C4-2B (cell line): ENCODE measurements at regions not wholly inside any gene's neighbourhood (a gene's known extent, or its start where the extent isn't known, plus 50 kb on each side); places are given as distances from the start of the nearest gene placed in this dataset.
"Not testable (repeated sequence)": the region's sequence is repeated elsewhere in the genome, so short reads cannot be mapped to it uniquely, and the experiment has no call there.

Experiments
- H3K27ac ChIP-seq: fragments of 450-650 bp; 2 replicates; pipeline ENCODE4 v1.5.1; 2017
- ZFX ChIP-seq: fragments of 450-650 bp; IDR thresholded peaks from 2 replicates; pipeline ENCODE4 v1.6.1; 2017
- TF ChIP-seq, protein P1 (sequence below): fragments of 450-650 bp; conservative IDR thresholded peaks from 2 replicates; pipeline ENCODE4 v1.5.1; 2017; ENCODE audit warnings: mild to moderate bottlenecking

DNA sequence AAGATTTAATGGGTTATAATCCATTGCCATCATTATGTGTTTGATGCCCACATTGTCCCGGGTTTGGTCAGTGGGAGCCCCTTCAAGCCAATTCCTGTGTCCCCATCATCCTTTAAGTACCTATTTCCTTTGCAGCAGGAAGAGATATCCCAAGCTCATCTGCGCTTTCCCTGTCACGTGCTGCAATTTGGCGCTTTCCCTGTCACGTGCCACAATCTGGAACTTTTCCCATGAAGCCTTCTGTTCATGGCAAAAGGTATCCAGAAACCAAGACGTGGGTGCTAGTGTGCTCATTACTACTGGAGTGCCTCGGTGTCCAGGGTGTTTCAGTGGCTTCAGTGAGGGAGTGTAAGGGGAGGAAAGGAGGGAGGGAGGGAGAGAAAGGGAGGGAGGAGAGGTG, 168.5 kb downstream of the NPIPB11 start:
- no peak overlapping the region for H3K27ac ChIP-seq
- TF ChIP-seq, protein P1, sequence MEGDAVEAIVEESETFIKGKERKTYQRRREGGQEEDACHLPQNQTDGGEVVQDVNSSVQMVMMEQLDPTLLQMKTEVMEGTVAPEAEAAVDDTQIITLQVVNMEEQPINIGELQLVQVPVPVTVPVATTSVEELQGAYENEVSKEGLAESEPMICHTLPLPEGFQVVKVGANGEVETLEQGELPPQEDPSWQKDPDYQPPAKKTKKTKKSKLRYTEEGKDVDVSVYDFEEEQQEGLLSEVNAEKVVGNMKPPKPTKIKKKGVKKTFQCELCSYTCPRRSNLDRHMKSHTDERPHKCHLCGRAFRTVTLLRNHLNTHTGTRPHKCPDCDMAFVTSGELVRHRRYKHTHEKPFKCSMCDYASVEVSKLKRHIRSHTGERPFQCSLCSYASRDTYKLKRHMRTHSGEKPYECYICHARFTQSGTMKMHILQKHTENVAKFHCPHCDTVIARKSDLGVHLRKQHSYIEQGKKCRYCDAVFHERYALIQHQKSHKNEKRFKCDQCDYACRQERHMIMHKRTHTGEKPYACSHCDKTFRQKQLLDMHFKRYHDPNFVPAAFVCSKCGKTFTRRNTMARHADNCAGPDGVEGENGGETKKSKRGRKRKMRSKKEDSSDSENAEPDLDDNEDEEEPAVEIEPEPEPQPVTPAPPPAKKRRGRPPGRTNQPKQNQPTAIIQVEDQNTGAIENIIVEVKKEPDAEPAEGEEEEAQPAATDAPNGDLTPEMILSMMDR: no peak
- no peak for TF ChIP-seq ZFX

DNA sequence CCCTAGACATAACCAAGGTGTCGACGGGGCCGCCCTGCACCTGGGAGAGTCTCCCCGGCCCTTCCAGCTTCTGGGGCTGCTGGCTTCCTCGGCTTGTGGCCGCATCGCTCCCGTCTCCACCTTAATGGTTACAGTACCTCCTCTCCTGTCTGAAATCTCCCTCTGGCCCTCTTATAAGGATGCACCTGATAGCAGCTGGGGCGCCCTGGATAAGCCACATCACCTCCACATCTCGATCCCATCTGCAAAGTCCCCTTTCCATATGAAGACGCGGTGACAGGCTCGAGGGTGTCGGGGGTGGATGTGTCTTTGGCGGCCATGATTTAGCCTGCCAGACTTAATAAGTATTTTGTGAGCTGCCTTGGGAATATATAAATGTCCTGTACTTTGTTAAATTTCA, 169.0 kb downstream of the NPIPB11 start:
- H3K27ac ChIP-seq: not testable (repeated sequence)

DNA sequence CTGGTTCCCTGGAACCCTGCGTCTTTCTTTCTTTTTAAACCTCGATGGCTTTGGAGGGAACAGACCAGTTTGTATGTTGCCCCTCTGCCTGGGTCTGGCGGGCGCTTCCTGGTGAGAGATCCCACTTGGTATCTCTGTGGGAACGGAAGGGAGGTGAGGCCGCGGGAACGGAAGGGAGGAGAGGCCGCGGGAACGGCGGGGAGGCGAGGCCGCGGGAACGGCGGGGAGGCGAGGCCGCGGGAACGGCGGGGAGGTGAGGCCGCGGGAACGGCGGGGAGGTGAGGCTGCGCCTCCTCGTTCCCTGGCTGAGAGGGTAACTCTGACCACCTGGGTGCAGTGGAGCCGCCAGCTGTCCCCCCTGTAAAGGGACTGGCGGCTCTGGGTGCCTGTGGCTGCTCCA, 169.5 kb downstream of the NPIPB11 start:
- H3K27ac ChIP-seq: not testable (repeated sequence)

DNA sequence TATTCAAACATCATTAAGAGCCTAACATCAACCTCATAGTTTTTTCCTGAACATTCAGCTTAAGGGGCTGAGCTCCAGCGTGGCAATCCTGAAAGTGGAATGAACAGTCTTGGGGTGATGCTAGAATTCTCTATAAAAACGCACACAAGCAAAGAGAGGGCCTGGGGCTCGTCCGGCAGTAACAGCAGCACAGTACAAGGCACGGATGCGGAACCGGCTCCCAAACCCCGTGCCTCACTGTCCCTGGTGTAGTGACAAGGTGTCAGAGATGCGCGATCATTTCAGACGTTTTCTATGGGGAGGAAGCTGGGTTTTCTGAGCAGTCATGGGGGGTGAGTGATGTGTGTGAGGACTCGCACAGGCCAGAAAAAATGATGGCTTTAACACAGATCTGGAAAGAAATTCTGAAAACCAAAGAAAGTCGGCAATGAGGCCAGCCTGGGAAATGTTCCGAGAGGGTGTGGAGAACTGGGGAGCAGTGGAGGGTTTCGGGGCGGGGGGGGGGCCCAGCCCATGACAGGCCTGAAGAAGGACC, 170.6 kb downstream of the NPIPB11 start:
- not testable (repeated sequence) for H3K27ac ChIP-seq

DNA sequence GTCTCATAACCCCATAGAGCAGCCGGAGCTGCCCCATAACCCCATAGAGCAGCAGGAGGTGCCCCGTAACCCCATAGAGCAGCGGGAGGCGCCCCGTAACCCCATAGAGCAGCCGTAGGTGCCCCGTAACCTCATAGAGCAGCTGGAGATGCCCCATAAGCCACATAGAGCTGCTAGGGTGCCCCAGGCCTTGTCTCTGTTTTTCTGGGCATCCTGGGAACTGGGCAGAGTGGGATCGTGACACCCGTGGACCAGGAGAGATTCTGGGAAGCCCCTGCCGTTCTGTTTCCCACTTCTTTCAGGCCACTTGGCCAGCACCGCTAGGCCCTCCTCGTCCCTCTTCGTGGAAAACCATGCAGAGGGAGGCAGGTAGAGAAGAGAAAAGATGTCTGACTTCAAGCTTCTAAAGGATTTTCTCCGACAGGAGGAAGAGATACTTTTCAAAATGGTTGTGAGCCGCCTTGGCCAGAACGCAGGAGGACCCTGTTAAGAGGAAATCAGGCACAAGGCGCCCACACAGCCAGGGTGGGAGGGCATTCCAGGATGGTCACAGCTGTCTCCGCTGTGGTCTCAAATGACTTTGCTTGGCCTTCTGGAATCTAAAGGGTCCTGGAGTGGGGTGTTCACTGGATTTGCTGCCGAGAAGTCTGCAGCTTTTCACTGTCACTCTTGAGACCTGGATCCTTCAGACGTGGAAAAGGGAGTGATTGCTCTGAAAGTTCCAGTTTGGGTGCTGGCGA, 171.8 kb downstream of the NPIPB11 start:
- H3K27ac ChIP-seq: not testable (repeated sequence)

DNA sequence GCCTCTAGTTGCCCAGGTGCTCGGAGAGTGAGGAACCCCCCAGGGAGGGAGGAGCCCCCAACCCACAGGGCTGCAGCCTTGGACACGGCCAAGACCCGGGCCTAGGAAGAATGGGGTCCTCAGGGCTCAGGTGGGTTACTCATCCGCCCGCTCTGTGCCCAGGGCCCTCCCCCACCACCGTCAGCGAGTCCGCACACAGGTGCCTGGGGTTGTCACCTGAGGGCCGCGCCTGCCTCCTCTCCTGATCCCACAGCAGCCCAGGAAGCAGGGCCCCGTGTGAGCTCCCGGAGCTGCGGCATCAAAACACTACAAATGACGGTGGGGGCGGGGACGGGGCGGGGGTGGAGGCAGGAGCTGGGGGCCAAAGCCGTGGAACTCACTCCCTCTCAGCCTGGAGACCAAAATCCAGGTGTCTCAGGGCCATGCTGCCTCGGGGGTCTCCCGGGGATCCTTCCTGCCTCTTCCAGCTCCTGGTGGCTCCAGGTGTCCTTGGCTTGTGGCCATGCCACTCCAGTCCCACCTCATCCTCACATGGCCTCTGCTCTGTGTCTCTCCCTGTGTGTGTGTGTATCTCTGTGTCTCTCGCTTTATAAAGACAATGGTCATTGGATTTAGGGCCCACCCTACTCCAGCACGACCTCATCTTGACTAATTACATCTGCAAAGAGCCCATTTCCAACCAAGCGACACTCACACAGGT, 172.7 kb downstream of the NPIPB11 start:
- H3K27ac ChIP-seq: not testable (repeated sequence)

DNA sequence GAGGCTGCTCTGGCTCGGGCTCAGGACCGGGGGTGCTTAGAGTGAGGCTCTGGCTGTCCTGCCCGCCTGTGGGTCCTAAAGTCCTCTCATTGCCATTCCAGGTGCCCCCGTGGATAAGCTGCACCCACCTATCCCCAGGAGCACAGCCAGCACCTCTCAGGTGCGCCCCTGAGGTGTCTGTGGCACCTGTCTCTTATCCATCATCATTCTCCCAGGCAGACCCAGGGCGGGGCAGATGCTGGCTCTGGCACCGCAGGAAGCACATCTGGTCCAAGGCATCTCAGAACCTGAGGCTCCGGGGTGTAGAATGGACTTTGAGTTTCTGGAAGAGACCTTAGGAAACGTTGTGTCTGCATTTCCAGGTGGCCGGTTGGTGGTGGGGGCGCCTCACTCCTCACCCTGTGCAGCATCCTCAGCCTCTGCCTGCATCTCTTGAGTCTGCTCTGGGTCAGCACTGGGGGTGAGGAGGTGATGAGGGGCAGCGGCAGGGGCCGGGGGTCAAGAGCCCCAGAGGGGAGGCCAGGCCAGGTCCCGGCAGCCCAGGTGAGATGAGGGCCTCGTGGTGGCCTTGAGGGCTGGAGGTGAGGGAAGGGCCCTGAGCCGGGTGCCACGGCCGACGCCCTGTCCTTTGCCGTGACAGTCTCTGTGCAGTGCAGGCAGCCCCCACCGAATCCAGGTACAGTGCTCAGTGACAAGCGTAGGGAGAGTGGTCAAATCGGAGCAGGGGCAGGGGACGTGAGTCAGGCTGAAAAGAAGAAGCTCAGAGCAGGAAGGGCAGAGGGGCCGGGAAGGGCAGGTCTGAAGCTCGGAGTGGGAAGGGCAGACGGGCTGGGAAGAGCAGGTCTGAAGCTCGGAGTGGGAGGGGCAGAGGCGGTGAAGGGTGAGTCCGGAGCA, 173.5 kb downstream of the NPIPB11 start:
- TF ChIP-seq, protein P1: no peak
- TF ChIP-seq ZFX: no peak
- no peak overlapping the region for H3K27ac ChIP-seq

DNA sequence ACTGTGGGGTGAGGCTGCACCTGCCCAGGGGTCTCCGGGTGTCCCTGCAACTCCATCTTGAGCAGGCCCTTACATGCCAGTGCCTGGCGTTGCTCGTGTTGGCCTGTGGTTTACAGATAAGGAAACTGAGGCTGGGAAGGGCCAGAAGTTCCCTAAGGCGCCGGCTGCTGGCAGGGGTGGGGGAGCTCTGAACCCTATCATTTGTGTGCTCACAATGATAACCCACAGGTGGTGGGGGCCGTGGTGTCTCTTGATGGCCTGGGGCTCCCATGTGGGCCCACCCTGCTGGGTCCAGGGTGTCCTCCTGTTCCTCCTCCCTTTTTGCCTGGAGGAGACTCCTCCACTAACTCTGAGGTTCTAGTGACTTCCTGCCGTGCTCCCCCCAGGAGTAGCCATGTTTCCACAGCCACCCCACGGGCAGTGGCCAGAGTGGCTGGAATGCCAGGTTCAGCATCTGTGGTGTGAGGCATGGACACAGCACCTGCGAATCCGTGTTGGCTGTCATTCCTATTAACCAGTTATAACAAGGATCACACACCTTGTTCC, 174.3 kb downstream of the NPIPB11 start:
- H3K27ac ChIP-seq: not testable (repeated sequence)

DNA sequence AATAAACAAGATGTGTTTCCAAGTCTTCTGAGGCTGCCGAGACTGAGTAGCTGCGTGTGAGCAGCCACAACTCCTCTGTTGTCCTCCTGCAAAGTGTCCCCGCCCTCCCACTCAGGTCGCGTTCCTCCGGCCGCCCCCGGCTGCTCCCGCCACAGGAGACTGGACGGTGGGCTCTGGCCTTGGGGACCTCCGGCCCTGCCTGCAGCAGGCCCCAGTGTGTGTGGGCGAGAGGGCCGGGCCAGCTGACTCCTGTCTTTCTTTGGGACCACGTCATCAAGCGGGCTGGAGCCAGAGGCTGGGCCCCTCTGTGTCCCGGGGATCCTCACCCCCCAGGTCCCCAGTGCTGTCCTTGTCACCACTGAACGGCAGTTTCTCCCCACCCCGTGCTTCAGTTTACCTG, 175.3 kb downstream of the NPIPB11 start:
- TF ChIP-seq, protein P1: no peak
- no peak for TF ChIP-seq ZFX
- no peak overlapping the region for H3K27ac ChIP-seq

DNA sequence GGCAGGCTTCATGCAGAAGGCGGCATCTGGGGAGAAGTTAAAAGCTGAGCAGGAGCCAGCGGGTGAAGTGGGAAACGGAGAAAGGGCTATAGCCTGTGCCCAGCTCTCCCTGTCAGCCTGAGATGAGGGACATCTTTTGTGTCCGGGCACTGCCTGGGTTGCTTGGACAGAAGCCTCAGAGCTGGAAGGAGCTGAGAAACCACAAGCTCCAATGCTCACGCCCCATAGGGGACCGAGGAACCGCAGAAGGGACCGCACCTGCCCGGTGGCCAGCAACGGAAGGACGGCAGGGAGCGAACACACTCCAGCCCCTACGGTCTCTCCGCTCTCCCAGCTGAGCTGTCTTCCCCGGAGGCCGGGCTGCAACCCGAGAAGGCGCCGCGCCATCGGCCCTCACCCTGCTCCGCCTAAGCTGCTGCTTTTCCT, 175.8 kb downstream of the NPIPB11 start:
- H3K27ac ChIP-seq: no peak overlapping the region
- TF ChIP-seq, protein P1: no peak
- TF ChIP-seq ZFX: no peak

DNA sequence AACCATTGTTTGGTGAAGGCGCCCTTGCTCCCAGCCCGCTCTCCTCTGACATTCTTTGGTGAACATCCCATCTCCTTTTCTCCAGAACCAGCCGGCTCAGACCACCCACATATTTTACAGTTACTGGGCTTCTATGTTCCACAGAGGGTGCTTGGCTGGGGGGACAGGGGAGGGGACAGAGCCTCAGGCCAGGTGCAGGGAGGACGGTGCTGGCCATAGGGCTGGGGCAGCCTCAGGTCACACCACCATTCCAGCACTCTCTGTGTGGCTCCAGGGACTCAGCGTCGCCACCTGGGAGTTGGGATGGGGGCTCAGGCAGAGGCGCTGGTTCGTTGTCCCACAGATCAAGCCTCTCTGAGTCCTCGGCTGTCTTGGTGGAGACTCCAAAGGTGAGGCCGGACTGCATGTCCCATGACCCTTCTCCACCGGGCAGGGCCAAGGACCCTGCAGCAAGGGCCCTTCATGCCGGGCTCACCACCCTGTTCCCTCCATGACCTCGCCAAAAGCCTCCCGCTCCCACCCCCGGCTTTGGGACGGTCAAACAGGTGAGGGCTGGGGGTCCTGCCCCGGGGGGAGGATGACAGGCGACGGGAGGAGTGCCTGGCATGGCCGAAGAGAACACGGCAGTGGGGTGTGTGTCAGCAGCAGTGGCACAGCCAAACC, 176.4 kb downstream of the NPIPB11 start:
- not testable (repeated sequence) for H3K27ac ChIP-seq

DNA sequence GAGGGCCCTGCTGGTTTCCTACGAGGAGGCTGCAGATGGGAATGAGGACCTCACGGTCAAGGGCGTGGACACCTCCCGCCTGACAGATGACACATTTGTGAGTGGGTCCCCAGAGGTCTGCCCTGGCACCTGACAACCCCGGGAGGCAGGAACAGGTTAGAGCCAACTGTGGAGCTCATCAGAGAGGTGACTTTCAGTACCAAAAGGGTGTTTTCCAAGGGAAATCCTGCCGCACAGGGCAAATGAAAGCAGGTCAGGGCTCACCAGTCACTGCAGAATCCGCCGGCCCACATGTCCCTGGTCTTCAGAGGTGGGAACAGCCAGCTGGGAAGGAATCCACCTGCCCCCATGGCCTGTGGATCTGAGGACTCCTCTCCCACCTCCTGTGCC, 176.9 kb downstream of the NPIPB11 start:
- not testable (repeated sequence) for H3K27ac ChIP-seq
